SHP77 treated with DMSO at 0.1 percent for 48 hours (cell line): ENCODE measurements at regions not wholly inside any gene's neighbourhood (a gene's known extent, or its start where the extent isn't known, plus 50 kb on each side); places are given as distances from the start of the nearest gene placed in this dataset.
"Not testable (repeated sequence)": the region's sequence is repeated elsewhere in the genome, so short reads cannot be mapped to it uniquely, and the experiment has no call there.

ENCODE experiments used
- DNase-seq: peaks from one replicate; lab custom pipeline; 2025; lab: John Stamatoyannopoulos, UW

- no peak for DNase-seq
Observed at GRCh38 chr4:33649471-33649870, 2594.8 kb downstream of the ARAP2 start.

- DNase-seq: no peak
Observed at GRCh38 chr4:33650036-33650435, 2594.3 kb downstream of the ARAP2 start.

- DNase-seq: no peak
Observed at GRCh38 chr4:33658971-33659370, 2585.3 kb downstream of the ARAP2 start.

GRCh38 chr4:33661636-33662035 lies 2582.7 kb downstream of the ARAP2 start:
- DNase-seq: no peak

GRCh38 chr4:33685939-33686338 lies 2558.4 kb downstream of the ARAP2 start:
- no peak for DNase-seq

GRCh38 chr4:33696041-33696440 lies 2548.3 kb downstream of the ARAP2 start:
- no peak for DNase-seq

- no peak for DNase-seq
Observed at GRCh38 chr4:33696586-33696985, 2547.7 kb downstream of the ARAP2 start.

- DNase-seq: no peak
Observed at GRCh38 chr4:33709247-33709646, 2535.1 kb downstream of the ARAP2 start.

- DNase-seq: no peak
Observed at GRCh38 chr4:33711826-33712225, 2532.5 kb downstream of the ARAP2 start.

- DNase-seq: no peak
Observed at GRCh38 chr4:33714971-33715370, 2529.3 kb downstream of the ARAP2 start.

- DNase-seq: no peak
Observed at GRCh38 chr4:33715841-33716395, 2528.4 kb downstream of the ARAP2 start.

- no peak for DNase-seq
Observed at GRCh38 chr4:33722254-33722653, 2522.1 kb downstream of the ARAP2 start.

GRCh38 chr4:33722800-33723516 lies 2521.4 kb downstream of the ARAP2 start:
- no peak for DNase-seq

GRCh38 chr4:33724685-33725084 lies 2519.6 kb downstream of the ARAP2 start:
- DNase-seq: no peak

- no peak for DNase-seq
Observed at GRCh38 chr4:33725861-33726260, 2518.5 kb downstream of the ARAP2 start.

- DNase-seq: no peak
Observed at GRCh38 chr4:33737726-33738125, 2506.6 kb downstream of the ARAP2 start.

GRCh38 chr4:33739884-33740632 lies 2504.3 kb downstream of the ARAP2 start:
- DNase-seq: no peak

GRCh38 chr4:33740871-33741270 lies 2503.4 kb downstream of the ARAP2 start:
- DNase-seq: not testable (repeated sequence)

GRCh38 chr4:33746979-33747378 lies 2497.3 kb downstream of the ARAP2 start:
- no peak for DNase-seq

GRCh38 chr4:33751050-33751449 lies 2493.3 kb downstream of the ARAP2 start:
- no peak for DNase-seq

GRCh38 chr4:33772582-33772981 lies 2471.7 kb downstream of the ARAP2 start:
- no peak for DNase-seq

- DNase-seq: no peak
Observed at GRCh38 chr4:33780952-33781791, 2463.1 kb downstream of the ARAP2 start.
